GM23338 (cell line): ENCODE measurements at regions not wholly inside any gene's neighbourhood (a gene's known extent, or its start where the extent isn't known, plus 50 kb on each side); places are given as distances from the start of the nearest gene placed in this dataset.

ENCODE experiments used
- ATAC-seq: fragments of 200-7000 bp; cut with Tn5 transposase; 3 replicates; pipeline ENCODE4 v1.9.1; 2020
- DNase-seq: peaks from one replicate; pipeline ENCODE4 v3.0.0-alpha.2; 2015; ENCODE audit warnings: low spot score
- H2AFZ ChIP-seq: fragments of 200-600 bp; sonication (generic); 2 replicates; pipeline ENCODE4 v1.8.0; 2016; ENCODE audit warnings: antibody characterized with exemption, mild to moderate bottlenecking, moderate library complexity
- H3F3A ChIP-seq: fragments of 200-600 bp; sonication (generic); replicated peaks from 2 replicates; pipeline ENCODE4 v1.8.0; 2017; ENCODE audit warnings: antibody characterized with exemption, mixed run types, low read depth
- H3K27ac ChIP-seq: fragments of 200-600 bp; sonication (generic); 2 replicates; pipeline ENCODE4 v1.6.1; 2016; ENCODE audit warnings: low read depth
- H3K27me3 ChIP-seq: fragments of 200-600 bp; sonication (generic); 2 replicates; pipeline ENCODE4 v1.8.0; 2016; ENCODE audit warnings: mild to moderate bottlenecking, mixed run types, moderate library complexity; ENCODE audit not compliant: insufficient read depth
- H3K36me3 ChIP-seq: fragments of 200-600 bp; sonication (generic); 2 replicates; pipeline ENCODE4 v1.8.0; 2016; ENCODE audit warnings: mild to moderate bottlenecking; ENCODE audit not compliant: insufficient read depth
- H3K4me1 ChIP-seq: fragments of 200-600 bp; sonication (generic); 2 replicates; pipeline ENCODE4 v1.8.0; 2016; ENCODE audit warnings: mild to moderate bottlenecking, moderate library complexity; ENCODE audit not compliant: insufficient read depth
- H3K4me2 ChIP-seq: fragments of 200-600 bp; sonication (generic); 2 replicates; pipeline ENCODE4 v1.7.1; 2017; ENCODE audit warnings: mixed run types
- H3K4me3 ChIP-seq: fragments of 200-600 bp; sonication (generic); 2 replicates; pipeline ENCODE4 v1.6.1; 2016; ENCODE audit warnings: mixed run types
- H3K79me2 ChIP-seq: fragments of 200-600 bp; sonication (generic); replicated peaks from 2 replicates; pipeline ENCODE4 v1.8.0; 2017; ENCODE audit warnings: mild to moderate bottlenecking; ENCODE audit not compliant: insufficient read depth
- H3K9me2 ChIP-seq: fragments of 200-600 bp; sonication (generic); 2 replicates; pipeline ENCODE4 v1.8.0; 2017; ENCODE audit not compliant: insufficient read depth
- H4K20me1 ChIP-seq: fragments of 200-600 bp; sonication (generic); replicated peaks from 2 replicates; pipeline ENCODE4 v1.8.0; 2017; ENCODE audit warnings: mild to moderate bottlenecking; ENCODE audit not compliant: insufficient read depth
- H3K27ac Mint-ChIP-seq: 2 replicates; pipeline ENCODE4 v1.8.0; 2020; ENCODE audit warnings: inconsistent platforms, mild to moderate bottlenecking, moderate library complexity, mixed read lengths
- H3K27me3 Mint-ChIP-seq: 3 replicates; pipeline ENCODE4 v1.8.0; 2022; ENCODE audit warnings: low read depth, mild to moderate bottlenecking, moderate library complexity, mixed read lengths, inconsistent platforms; ENCODE audit not compliant: insufficient read depth, poor library complexity
- H3K36me3 Mint-ChIP-seq: 3 replicates; pipeline ENCODE4 v1.8.0; 2021; ENCODE audit warnings: low read depth, mild to moderate bottlenecking, inconsistent platforms, moderate library complexity, mixed read lengths
- H3K4me1 Mint-ChIP-seq: 3 replicates; pipeline ENCODE4 v1.8.0; 2020; ENCODE audit warnings: mild to moderate bottlenecking, inconsistent platforms, mixed read lengths
- H3K4me3 Mint-ChIP-seq: 3 replicates; pipeline ENCODE4 v1.8.0; 2021; ENCODE audit warnings: moderate library complexity, mild to moderate bottlenecking, inconsistent platforms, mixed read lengths
- H3K9me3 Mint-ChIP-seq: 3 replicates; pipeline ENCODE4 v1.8.0; 2020; ENCODE audit warnings: moderate library complexity, mild to moderate bottlenecking, inconsistent platforms, mixed read lengths
- CTCF ChIP-seq, 2 experiments: fragments of 200-600 bp in 1 of 2; sonication (generic) in 1 of 2; conservative IDR thresholded peaks; 2 replicates each; pipeline versions ENCODE4 v1.5.1 to v1.6.1; 2016 to 2017; ENCODE audit warnings: antibody characterized with exemption in 2 of 2, low read depth in 2 of 2, mild to moderate bottlenecking in 2 of 2, moderate library complexity in 1 of 2
- EZH2phosphoT487 ChIP-seq: fragments of 200-600 bp; sonication (generic); IDR thresholded peaks from one replicate; pipeline ENCODE4 v1.8.1; 2018; ENCODE audit warnings: antibody characterized with exemption; ENCODE audit not compliant: unreplicated experiment
- NANOG ChIP-seq: IDR thresholded peaks from 2 replicates; pipeline ENCODE4 v1.6.1; 2016; ENCODE audit warnings: antibody characterized with exemption, borderline replicate concordance
- REST ChIP-seq: IDR thresholded peaks from one replicate; pipeline ENCODE4 v1.6.1; 2018; ENCODE audit warnings: antibody characterized with exemption; ENCODE audit not compliant: unreplicated experiment
- TF ChIP-seq, protein P1 (sequence below): fragments of 250-450 bp; sonication (Bioruptor Pico); IDR thresholded peaks from 2 replicates; pipeline ENCODE4 v1.5.0; 2020; ENCODE audit warnings: mild to moderate bottlenecking, moderate library complexity

DNA sequence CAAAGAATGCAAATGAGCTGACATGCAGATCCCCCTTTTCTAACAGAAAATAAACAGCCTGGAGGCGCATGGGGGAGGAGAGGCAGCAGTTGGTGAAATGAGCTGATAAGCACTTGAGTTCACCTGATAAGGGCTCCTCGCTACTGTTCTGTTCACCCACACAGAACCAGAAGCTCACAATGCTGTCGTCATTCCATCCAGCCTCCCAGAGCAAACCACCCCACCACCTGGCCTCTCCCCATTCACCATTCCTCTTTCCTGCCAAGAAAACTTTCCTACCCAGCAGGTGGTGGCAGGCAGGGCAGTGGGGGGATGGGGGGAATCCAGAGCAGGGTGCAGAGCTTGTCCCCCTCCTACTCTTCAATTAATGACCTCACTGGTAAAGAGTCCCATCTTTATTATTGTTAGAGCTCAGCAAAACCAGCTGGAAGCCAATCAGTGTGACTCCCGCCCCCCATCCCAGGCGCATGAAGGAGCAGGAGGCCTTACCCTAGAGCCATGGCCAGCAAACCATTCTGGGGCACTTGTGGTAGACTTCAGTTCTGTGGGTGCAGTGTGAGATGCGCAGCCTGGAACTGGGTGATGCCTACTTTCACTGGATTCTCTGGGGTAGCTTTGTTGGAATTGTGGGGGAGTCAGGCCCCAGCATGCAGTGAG lies 350.3 kb downstream of the ZIC3 start (continued):
- TF ChIP-seq, protein P1, sequence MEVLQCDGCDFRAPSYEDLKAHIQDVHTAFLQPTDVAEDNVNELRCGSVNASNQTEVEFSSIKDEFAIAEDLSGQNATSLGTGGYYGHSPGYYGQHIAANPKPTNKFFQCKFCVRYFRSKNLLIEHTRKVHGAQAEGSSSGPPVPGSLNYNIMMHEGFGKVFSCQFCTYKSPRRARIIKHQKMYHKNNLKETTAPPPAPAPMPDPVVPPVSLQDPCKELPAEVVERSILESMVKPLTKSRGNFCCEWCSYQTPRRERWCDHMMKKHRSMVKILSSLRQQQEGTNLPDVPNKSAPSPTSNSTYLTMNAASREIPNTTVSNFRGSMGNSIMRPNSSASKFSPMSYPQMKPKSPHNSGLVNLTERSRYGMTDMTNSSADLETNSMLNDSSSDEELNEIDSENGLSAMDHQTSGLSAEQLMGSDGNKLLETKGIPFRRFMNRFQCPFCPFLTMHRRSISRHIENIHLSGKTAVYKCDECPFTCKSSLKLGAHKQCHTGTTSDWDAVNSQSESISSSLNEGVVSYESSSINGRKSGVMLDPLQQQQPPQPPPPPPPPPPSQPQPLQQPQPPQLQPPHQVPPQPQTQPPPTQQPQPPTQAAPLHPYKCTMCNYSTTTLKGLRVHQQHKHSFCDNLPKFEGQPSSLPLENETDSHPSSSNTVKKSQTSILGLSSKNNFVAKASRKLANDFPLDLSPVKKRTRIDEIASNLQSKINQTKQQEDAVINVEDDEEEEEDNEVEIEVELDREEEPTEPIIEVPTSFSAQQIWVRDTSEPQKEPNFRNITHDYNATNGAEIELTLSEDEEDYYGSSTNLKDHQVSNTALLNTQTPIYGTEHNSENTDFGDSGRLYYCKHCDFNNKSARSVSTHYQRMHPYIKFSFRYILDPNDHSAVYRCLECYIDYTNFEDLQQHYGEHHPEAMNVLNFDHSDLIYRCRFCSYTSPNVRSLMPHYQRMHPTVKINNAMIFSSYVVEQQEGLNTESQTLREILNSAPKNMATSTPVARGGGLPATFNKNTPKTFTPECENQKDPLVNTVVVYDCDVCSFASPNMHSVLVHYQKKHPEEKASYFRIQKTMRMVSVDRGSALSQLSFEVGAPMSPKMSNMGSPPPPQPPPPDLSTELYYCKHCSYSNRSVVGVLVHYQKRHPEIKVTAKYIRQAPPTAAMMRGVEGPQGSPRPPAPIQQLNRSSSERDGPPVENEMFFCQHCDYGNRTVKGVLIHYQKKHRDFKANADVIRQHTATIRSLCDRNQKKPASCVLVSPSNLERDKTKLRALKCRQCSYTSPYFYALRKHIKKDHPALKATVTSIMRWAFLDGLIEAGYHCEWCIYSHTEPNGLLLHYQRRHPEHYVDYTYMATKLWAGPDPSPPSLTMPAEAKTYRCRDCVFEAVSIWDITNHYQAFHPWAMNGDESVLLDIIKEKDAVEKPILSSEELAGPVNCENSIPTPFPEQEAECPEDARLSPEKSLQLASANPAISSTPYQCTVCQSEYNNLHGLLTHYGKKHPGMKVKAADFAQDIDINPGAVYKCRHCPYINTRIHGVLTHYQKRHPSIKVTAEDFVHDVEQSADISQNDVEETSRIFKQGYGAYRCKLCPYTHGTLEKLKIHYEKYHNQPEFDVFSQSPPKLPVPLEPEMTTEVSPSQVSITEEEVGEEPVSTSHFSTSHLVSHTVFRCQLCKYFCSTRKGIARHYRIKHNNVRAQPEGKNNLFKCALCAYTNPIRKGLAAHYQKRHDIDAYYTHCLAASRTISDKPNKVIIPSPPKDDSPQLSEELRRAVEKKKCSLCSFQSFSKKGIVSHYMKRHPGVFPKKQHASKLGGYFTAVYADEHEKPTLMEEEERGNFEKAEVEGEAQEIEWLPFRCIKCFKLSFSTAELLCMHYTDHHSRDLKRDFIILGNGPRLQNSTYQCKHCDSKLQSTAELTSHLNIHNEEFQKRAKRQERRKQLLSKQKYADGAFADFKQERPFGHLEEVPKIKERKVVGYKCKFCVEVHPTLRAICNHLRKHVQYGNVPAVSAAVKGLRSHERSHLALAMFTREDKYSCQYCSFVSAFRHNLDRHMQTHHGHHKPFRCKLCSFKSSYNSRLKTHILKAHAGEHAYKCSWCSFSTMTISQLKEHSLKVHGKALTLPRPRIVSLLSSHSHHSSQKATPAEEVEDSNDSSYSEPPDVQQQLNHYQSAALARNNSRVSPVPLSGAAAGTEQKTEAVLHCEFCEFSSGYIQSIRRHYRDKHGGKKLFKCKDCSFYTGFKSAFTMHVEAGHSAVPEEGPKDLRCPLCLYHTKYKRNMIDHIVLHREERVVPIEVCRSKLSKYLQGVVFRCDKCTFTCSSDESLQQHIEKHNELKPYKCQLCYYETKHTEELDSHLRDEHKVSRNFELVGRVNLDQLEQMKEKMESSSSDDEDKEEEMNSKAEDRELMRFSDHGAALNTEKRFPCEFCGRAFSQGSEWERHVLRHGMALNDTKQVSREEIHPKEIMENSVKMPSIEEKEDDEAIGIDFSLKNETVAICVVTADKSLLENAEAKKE (CRISPR knock-in tag), result no peak
- TF ChIP-seq NANOG, result no peak

GRCh38 chrX:137926090-137926489 lies 360.2 kb downstream of the ZIC3 start:
- H3K27me3 ChIP-seq, result no peaks in the 10 kb centered on the region
- no peak overlapping the region for H3K4me3 ChIP-seq
- no peaks in the 10 kb centered on the region for H4K20me1 ChIP-seq
- H3K9me2 ChIP-seq, result no peaks in the 10 kb centered on the region
- Mint-ChIP-seq H3K27me3 (no peaks in the 10 kb centered on the region), H3K4me3 (no peak overlapping the region), H3K9me3 (no peaks in the 10 kb centered on the region), H3K4me1 (peaks cover 20% of the 10 kb centered on the region), H3K36me3 (no peaks in the 10 kb centered on the region), H3K27ac (no peak overlapping the region)
- 0 out of 2 replicates have a peak, but pooled peaks cover 5% of the 10 kb centered on the region for H3K4me1 ChIP-seq
- H3K79me2 ChIP-seq, result no peaks in the 10 kb centered on the region
- no peak overlapping the region for H3K27ac ChIP-seq
- TF ChIP-seq CTCF (conservative IDR thresholded peaks at IDR 0.05; ENCODE audit: low read depth in 2 of 2) (peak; percentile 68 to 73), REST (no peak), EZH2phosphoT487 (no peak)
- H3F3A ChIP-seq, result no peaks in the 10 kb centered on the region
- H3K4me2 ChIP-seq, result no peak overlapping the region
- H2AFZ ChIP-seq, result no peak overlapping the region
- H3K36me3 ChIP-seq, result no peaks in the 10 kb centered on the region
- ATAC-seq (peak; percentile 74), DNase-seq (peak; percentile 53)
